Nephron (organoid): ENCODE measurements at regions not wholly inside any gene's neighbourhood (a gene's known extent, or its start where the extent isn't known, plus 50 kb on each side); places are given as distances from the start of the nearest gene placed in this dataset.

Source experiments
- H3K27ac Mint-ChIP-seq, 3 experiments: 2 replicates each; pipeline ENCODE4 v1.8.0; 2020; ENCODE audit warnings: mixed read lengths in 3 of 3, mild to moderate bottlenecking in 2 of 3, moderate library complexity in 1 of 3
- H3K27me3 Mint-ChIP-seq: 2 replicates; pipeline ENCODE4 v1.8.0; 2021; ENCODE audit warnings: low read depth, mild to moderate bottlenecking, moderate library complexity, mixed read lengths
- H3K36me3 Mint-ChIP-seq: 2 replicates; pipeline ENCODE4 v1.8.0; 2020; ENCODE audit warnings: low read depth, mixed read lengths
- H3K4me1 Mint-ChIP-seq: 2 replicates; pipeline ENCODE4 v1.8.0; 2020; ENCODE audit warnings: mixed read lengths
- H3K4me3 Mint-ChIP-seq, 3 experiments: 2 replicates each; pipeline ENCODE4 v1.8.0; 2020; ENCODE audit warnings: mild to moderate bottlenecking in 3 of 3, mixed read lengths in 3 of 3, moderate library complexity in 2 of 3
- H3K9me3 Mint-ChIP-seq: 2 replicates; pipeline ENCODE4 v1.8.0; 2020; ENCODE audit warnings: mixed read lengths
- CTCF ChIP-seq, 3 experiments: fragments of 200-600 bp; sonication (generic); IDR thresholded peaks; one replicate each; pipeline ENCODE4 v1.5.0; 2021; ENCODE audit warnings: antibody characterized with exemption in 3 of 3; ENCODE audit not compliant: unreplicated experiment in 3 of 3

- H3K9me3 Mint-ChIP-seq: peaks cover 5% of the 10 kb centered on the region
- no peaks in the 10 kb centered on the region for H3K36me3 Mint-ChIP-seq
- TF ChIP-seq CTCF (IDR thresholded peaks at IDR 0.05; ENCODE audit: unreplicated experiment in 3 of 3): no peak
- H3K4me1 Mint-ChIP-seq: no peaks in the 10 kb centered on the region
- no peak overlapping the region for H3K27ac Mint-ChIP-seq
- H3K27me3 Mint-ChIP-seq: no peaks in the 10 kb centered on the region
- H3K4me3 Mint-ChIP-seq: no peak overlapping the region
Measured at GRCh38 chrX:148382983-148383382, 117.4 kb upstream of the AFF2 start.

DNA sequence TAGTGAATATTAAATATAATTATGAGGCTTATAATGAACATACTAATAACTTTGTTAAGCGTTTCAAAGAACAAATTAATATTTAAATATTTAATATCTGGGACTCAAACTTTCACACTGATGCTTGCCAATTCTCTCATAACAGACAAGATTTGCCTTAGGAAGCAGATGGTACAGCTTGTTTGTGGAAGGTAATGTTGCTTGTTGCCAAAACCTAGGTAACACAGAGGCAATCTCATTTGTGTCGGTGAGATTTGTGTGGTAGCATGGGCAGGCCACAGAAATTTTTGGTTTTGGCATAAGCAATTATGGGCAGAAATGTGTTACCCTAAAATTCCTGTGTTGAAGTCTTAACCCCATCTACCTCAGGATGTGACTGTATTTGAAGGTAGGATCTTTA lies 114.9 kb upstream of the AFF2 start:
- Mint-ChIP-seq H3K27ac (no peak overlapping the region), H3K36me3 (no peaks in the 10 kb centered on the region), H3K4me3 (no peak overlapping the region), H3K27me3 (no peaks in the 10 kb centered on the region), H3K4me1 (no peaks in the 10 kb centered on the region), H3K9me3 (peaks cover 9% of the 10 kb centered on the region)
- TF ChIP-seq CTCF (IDR thresholded peaks at IDR 0.05; ENCODE audit: unreplicated experiment in 3 of 3): no peak

DNA sequence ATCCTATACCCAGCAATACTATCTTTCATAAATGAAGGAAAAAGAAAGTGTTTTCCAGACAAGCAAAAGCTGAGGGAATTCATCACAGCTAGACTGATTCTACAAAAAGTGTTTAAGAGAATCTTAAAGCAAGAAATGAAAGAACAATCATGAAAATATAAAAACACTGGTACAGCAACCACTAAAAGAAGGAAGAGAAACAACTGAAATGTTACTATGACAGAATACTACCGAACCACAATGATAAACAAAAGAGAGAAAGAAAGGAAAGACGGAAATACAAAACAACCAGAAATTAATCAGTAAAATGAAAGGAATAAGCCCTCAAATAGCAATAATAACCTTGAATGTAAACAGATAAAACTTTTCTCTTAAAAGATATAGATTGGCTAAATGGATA lies 110.8 kb upstream of the AFF2 start:
- Mint-ChIP-seq H3K9me3 (peaks cover 9% of the 10 kb centered on the region), H3K36me3 (no peaks in the 10 kb centered on the region), H3K27ac (no peak overlapping the region), H3K4me3 (no peak overlapping the region), H3K4me1 (no peaks in the 10 kb centered on the region), H3K27me3 (no peaks in the 10 kb centered on the region)
- no peak for TF ChIP-seq CTCF (IDR thresholded peaks at IDR 0.05; ENCODE audit: unreplicated experiment in 3 of 3)

- Mint-ChIP-seq H3K27ac (no peak overlapping the region), H3K36me3 (no peaks in the 10 kb centered on the region), H3K27me3 (no peaks in the 10 kb centered on the region)
Measured at GRCh38 chrX:148412006-148412405, 88.4 kb upstream of the AFF2 start.

DNA sequence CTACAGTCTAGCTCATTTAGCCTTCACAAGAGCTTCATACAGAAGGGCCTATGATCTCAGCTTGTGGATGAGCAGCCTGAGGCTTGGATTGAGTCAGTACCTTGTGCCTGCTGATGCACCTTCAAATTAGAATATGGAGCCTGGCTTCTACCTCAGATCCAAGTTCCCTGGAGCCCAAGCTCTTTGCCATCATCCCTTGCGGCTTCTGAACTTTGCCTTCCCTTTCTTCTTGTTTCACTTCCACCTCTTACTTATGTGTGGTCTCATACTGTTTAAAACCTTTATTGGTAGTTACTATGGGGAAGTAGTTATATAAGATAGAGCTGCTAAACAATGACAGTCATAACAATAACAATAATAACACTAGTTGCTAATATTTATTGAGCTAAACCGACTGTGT lies 84.3 kb upstream of the AFF2 start:
- H3K9me3 Mint-ChIP-seq: peaks cover 5% of the 10 kb centered on the region

More at GRCh38 chrX:148412006-148412405, 88.4 kb upstream of the AFF2 start:
- H3K4me3 Mint-ChIP-seq: no peak overlapping the region
- TF ChIP-seq CTCF (IDR thresholded peaks at IDR 0.05; ENCODE audit: unreplicated experiment in 3 of 3): no peak
- H3K9me3 Mint-ChIP-seq: no peaks in the 10 kb centered on the region
- no peaks in the 10 kb centered on the region for H3K4me1 Mint-ChIP-seq

More for the DNA sequence above, 84.3 kb upstream of the AFF2 start:
- H3K27me3 Mint-ChIP-seq: no peaks in the 10 kb centered on the region
- H3K27ac Mint-ChIP-seq: no peak overlapping the region
- no peak overlapping the region for H3K4me3 Mint-ChIP-seq
- H3K36me3 Mint-ChIP-seq: no peaks in the 10 kb centered on the region
- H3K4me1 Mint-ChIP-seq: no peaks in the 10 kb centered on the region
- TF ChIP-seq CTCF (IDR thresholded peaks at IDR 0.05; ENCODE audit: unreplicated experiment in 3 of 3): no peak
